ENCODE measurements at regions not wholly inside any gene's neighbourhood (a gene's known extent, or its start where the extent isn't known, plus 50 kb on each side); places are given as distances from the start of the nearest gene placed in this dataset.
"Not testable (repeated sequence)": the region's sequence is repeated elsewhere in the genome, so short reads cannot be mapped to it uniquely, and the experiment has no call there.

DNA sequence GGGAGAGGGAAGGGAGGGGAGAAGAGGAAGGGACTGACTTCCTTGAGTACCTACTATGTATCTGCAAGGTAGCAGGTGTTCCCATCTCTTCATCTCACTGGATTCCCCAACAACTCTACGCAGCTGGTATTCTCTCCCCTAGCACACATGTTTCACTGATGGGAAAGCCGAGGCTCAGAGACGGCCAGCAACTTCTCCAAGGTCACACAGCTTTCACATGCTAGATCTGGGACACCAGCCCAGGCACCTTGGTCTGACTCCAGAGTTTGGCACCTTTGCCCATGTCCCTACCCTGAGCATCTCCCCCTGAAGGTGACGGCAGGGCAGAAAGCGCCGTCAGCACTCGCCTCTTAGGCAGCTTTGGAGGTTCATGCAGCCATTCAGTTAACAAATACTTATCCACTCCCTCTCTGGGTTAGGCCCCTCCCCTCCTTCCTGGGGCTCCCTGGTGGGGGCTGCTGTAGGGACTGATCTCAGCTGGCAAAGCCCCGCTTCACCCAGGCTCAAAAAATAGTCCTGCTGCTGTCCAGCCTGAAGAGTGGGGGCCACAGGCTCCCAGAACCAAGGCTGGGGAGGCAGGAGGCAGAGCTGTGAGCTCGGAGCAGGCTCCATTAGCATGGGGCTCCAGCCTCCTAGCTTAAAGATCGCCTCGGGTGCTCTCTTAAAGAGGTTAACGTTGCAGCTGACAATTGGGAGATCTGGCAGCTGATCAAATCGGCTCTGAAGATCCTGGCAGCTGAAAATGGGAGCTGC, 79.4 kb downstream of the IGLL1 start:
- no peak for DNase-seq

DNA sequence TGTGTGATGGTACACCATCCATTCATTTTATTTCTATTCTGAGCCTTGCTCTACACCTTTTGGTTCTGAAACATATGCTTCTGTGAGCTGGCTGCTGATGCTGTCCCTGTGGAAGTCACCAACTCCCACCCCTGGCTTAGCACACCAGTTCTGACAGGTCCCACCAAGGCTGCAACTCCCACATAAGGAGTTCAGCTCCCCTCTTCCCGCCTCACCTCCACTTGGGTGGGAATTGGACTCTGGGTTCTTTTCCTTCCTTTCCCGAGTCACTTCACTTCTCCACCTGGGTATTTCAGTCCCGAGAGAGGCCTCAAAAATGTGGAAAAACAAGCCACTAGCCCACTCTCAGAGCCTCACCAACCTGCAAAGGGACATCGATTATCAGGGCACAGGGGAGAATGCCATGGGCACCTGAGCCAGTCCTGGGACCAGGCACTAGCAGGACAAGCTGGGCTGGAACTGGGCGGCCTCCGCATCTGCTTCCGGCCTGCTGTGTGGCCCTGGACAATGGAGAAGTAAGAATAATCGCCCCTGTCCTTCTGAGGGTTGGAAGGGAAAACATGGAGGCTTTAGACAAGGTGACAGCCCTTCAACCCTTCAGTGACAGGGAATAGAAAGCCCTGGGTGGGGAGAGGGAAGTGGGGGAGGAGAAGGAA, 80.1 kb downstream of the IGLL1 start:
- no peak for DNase-seq

DNA sequence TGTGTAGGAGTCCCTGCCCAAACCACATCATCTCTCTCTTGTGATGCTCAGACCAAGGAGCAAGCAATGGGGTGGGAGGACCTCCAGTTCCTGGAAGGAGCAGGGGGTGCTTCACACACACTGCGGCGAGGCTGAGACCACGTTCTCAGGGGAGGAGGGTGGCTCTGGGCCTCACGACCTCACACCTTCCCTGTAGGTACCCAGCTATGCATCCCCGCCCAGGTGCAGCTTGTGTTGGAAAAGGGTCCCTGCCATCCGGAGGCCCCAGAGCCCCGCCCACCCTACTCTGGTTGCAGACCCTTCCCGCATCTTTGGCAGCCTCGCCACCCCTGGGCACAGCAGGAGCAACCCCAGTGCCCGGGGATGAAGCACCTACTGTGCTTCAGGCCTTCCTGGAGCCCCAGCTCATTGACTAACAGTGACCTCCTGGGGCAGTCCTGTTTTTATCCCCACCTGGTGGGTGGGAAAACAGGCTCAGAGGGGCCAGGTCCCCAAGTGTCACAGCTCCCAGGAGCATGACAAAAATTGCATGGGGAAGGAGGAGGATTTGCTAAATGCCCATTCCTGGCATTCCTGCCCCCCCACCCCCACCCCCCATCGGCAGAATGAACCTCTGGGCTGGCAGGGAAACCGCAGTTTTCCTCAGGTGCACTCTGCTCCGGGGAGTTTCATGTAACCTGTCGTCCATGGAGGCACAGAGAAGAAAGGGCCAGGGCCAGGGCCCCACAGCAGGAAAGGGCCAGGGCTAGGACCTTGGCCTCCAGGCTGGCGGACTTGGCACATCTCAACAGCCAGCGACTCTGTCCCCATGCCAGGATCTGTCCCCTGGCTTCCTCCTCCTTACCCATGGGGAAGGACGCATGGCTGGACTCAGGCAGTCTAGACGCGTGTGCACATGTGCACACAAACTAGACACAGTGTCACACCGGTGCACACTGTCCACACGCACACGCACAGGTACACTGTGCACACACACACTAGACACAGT, 81.0 kb downstream of the IGLL1 start:
- DNase-seq, result no peak

DNA sequence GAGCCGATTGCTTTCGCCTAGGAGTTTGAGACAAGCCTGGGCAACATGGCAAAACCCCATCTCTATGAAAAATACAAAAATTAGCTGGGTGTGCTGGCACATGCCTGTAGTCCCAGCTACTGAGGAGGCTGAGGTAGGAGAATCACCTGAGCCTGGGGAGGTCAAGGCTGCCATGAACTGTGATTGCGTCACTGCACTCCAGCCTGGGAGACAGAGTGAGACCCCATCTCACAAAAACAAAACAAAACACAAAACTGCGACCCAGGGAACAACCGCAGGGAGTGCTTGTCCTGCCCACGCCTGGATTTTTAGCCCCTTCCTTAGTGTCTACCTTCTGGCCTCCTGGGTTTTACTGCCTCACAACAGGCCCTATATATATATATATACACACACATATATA, 82.2 kb downstream of the IGLL1 start:
- not testable (repeated sequence) for DNase-seq

DNA sequence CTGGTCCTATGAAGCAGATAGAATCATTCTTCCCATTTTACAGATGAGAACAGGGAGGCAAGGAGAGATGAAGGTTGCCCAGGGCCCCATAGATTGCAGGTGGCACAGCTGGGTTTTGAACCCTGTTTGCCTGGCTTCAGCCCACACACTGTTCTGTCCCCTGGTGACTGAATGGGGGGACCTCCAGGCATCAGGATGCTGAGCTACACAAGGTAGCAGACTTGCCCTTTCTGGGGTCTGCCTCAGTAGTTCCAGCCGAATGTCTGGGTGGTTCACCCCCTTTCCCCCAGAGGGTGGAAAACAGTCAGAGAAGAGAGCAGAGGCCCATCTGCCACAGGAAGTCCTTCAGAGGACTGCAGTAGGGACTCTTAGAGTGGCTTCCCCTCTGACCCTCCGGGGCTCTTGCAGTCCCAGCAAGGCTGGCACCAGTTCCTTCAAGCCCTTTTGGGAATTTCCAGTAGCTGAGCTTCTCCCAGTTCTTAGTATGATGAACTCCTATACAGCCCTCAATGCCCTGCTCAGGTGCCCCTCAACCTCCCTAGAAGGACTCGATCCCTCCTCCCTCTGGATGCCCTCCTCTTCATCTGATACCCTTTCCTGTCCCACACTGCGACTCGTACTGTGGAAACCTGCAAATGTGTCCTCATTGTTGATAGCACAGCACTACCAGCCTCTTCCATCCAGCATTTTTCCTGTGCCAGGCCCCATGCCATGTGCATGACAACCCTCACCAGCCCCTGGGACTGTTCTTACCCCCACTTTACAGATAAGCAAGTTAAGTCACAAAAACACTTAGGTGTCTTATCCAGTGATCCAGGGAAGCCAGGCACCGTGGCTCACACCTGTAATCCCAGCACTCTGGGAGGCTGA, 82.8 kb downstream of the IGLL1 start:
- no peak for DNase-seq

DNA sequence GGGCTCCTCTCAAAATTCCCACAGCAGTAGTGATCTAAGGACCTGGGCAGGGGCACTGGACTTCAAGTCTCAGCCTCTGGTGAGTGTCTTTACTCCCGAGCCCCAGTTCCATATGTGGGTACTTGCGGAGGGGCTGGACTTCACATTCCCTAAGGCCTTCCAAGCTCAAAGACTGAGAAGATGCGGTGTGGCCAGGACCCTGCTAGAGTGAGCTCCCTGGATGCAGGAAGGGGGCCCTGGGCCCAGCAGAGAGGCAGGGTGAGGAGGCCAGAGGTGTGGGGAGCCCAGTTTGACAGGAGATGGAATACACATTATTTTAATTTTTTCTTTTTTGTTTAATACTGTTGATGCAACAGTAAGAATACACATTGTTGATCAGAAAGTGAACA, 83.7 kb downstream of the IGLL1 start:
- DNase-seq, result no peak

DNA sequence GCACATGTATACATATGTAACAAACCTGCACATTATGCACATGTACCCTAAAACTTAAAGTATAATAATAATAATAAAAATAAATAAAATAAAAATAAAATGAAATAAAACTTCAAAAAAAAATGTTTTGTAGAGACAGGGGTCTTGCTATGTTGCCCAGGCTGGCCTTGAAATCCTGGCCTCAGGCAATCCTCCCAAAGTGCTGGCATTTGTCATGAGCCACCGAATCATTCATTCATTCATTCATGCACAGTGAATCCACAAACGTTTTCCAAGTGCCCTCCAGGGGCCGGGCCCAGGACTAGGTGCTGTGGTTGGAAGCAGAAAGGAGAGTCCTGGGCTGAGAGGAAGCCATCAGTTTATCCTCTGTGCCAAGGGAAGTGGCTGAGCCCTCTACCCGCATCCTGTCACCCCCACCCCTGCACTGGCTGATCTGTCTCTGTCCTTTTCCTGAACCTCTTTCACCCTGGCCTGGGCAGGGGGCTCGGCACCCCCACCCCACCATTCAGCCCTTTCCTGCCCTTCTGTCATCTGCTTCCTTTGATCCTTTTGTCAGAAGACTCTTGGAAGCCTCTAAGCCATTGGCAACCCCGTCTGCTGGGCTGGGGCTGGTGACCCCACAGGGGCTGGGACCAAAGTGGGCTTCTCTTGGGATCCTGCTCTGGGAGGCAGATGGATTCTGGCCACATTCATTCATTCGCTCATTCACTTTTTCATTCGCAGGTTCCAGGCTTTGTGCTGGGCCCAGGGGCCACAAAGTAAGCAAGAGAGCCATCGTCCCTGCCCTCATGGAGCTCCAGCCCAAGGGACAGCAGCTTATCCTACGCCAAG, 84.3 kb downstream of the IGLL1 start:
- no peak for DNase-seq

DNA sequence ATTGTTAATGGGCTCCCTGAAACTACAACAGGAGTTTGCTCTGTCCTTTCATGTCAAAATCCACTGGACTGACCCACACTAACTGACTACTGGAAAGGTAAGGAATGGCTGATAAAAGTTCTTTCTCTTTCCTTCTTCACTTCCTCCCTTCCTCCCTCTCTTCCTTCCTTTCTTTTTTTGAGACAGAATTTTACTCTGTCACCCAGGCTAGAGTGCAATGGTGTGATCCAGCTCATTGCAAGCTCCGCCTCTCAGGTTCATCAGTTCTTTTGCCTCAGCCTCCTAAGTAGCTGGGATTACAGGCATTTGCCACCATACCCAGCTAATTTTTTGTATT, 85.2 kb downstream of the IGLL1 start:
- DNase-seq, result no peak

DNA sequence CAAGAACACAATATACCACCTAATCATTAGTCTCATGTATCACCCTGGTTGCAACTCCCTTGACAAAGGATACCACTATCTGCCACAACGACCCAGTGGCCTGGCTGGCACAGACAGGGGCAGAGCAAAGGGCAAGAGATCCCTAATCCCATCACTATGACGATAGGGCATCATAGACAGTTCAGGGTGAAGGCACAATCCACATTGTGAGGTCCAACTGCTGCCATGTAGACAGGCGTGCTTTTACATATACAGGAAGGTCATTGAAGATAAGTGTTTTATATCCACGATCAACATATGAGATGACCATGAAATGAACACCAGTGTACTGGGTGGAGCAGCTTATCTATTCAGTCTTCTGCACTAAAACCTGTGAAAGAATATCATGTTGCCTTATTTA, 94.6 kb downstream of the IGLL1 start:
- no peak for DNase-seq

DNA sequence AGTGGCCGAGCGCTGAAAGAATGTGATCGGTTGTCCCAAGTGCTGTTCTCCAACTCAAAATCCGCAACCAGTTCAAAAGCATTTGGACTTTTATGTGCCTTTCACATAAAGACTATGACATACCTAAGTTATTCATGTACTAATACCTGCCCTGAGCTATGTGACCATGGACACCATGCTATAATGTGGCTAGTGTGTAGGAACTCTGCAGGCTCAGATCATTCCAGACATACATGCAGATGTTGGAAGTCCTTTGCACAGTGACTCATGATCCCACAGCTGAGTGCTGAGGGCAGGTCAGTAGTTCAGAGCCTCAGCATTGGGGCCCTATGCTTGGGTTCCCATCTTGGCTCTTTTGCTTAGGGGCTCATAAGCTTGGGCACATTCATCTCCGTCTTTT, 95.4 kb downstream of the IGLL1 start:
- no peak for DNase-seq

DNA sequence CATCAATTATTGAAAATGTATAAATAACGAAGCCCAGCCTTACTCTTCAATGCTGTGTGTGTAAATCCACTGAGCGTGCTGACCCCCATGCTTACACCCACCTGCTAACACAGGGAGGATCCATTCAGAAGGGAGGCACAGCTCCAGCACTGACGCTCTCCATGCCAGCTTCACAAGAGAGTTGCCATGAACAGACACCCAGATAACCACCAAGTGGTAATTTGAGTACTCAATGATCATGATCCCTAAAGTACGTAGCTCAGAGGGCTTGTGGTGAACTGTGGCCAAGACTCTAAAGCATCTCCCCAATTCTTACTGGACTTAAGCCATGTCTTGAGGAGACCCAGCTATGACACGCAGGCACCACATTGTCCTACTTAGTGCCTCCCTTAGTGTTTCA, 98.7 kb downstream of the IGLL1 start:
- DNase-seq, result no peak

DNA sequence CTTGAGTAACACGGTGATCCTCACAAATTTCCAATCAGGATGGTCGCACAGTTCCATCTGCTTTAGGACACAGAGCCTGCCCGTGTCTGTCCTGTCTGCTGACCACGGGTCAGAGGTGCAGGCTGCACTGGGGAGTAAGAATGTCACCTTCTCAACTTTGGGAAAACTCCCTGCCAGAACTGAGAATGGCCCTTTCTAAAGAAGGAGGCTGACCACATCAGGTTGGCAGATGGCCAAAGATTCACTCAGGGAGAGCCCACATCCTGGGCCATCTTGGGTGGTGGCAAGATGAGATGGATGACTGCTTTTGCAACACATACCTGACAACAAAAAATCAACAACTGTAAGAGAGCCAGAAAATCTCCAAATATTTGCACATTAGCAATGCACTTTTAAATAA, 101.9 kb downstream of the IGLL1 start:
- DNase-seq, result no peak

DNA sequence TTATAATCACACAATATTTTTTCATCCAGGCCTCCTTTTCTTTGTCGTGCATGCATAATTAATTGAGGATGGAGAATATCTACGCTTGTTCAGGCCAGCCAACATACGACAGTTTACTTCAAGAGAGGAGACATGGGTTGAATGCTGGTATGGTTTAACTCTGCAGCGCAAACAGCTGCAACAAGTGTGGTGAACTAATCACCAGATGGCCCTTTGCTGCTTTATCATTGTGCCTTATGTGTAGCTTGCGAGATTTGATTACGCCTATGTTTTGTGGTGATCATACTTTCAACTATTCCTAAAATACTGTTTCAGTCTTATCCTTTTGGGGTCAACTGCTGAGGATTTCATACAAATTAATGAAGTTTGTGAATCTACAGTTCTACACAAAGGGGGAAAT, 105.6 kb downstream of the IGLL1 start:
- DNase-seq, result not testable (repeated sequence)

DNA sequence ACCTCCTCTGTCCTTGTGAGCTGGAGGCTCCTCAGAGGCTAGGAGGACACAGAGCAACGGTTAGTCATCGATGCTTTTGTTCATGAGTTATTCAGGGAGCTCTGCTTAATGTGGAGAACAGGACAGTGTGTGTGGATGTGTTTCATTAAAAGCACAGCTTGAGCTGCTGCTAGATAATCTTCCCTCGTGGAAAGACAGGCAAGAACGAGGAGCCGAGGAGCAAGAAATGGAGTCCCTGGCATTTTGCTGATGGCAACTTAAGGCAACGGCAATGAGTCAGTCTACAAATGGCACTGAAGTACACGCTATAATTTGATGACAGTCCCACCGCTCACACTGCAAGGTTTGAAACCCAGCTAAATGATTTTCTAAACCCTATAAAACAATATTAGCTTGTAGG, 106.2 kb downstream of the IGLL1 start:
- no peak for DNase-seq

DNA sequence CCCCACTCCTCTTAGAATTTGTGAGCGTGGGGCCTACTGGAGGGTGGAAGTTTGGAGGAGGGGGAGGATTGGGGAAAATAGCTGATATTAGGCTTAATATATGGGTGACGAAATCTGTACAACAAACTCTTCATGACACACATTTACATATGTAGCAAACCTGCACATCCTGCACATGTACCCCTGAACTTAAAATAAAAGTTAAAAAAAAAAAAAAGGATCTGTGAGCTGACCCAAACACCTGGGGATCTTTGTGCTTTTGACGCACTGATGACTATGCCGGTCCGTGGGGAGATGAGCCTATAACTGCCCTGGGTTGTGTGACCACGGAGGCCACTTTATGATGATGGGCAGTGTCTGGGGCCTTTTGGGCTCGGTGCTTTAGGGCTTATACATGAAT, 107.7 kb downstream of the IGLL1 start:
- not testable (repeated sequence) for DNase-seq

DNA sequence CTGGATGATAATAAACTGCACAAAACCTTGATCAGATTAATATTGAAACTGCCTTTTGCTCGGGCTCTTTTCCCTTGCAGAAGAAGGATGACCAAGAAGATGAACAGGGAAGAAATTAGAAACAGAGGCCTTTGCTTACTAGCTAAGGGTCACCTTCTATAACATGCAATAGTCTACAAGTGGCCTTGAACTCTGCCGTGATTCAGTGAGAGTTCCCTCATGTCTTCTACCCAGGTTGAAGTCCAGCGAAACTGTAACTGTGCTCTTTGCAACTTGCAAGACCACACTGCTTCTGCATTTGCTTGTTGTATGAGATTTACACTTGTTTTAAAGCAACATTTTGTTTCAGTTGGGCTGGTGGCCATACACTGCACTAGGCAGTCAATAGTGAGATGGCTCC, 108.4 kb downstream of the IGLL1 start:
- DNase-seq, result no peak

DNA sequence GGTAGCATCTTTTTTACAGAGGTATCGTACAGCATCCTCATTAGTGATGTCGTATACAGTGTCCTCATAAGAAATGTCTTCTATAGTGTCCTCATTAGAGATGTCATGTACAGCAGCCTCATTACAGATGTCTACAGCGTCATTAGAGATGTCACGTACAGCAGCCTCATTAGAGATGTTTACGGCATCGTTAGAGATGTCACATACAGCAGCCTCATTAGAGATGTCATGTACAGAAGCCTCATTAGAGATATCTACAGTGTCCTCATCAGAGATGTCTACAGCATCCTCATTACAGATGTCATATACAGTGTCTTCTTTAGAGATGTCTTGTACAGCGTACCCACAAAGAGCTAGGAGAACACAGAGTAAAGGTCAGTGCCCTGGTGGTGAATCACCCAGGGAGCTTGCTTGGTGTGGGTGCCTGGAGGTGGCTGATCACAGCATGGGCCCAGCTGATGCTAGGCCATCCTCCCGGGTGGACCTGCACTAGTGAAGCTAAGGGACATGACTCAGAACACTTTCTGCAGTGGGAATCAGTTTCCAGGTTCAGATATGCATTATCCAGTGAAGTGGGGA, 109.2 kb downstream of the IGLL1 start:
- DNase-seq, result no peak

DNA sequence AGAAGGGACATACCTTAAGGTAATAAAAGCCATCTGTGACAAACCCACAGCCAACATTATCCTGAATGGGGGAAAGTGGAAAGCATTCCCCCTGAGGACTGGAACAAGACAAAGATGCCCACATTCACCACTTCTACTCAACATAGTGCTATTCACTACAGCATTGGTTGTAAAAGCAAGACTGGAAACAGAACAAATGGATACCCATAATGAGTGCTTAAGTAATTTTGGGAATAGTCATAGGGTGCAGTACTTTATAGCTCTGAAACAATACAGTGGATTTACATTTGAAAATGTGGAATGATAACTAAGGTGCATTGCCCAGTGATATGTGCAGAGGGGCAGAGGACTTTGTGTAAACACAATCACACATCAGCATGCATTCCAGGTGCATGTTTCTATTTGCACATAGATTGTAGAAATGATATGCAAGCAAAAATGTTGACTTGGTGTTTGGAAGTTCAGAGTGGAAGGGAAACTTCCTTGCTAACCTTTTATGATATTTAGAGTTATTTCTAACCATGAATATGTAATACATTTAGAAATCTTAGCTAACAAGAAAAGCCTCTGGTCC, 112.3 kb downstream of the IGLL1 start:
- DNase-seq, result no peak

DNA sequence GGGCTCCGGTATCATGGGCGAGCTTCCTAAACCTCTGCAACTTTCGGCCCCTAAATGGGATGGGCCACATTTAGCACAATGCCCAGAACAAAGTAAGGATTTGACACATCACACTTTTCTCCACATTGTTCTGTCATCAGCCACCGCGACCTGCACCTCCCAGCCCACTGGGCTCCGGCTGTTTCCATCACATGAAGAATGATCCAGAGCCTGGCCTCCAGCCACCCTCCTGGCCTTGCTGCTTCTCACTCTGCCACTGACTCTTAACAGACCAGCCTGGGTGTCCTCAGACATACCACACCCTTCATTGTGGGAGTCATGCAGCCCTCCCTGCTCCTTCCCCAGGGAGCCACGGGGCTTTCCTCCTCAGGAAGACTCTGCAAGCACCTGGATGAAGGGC, 113.7 kb downstream of the IGLL1 start:
- no peak for DNase-seq

DNA sequence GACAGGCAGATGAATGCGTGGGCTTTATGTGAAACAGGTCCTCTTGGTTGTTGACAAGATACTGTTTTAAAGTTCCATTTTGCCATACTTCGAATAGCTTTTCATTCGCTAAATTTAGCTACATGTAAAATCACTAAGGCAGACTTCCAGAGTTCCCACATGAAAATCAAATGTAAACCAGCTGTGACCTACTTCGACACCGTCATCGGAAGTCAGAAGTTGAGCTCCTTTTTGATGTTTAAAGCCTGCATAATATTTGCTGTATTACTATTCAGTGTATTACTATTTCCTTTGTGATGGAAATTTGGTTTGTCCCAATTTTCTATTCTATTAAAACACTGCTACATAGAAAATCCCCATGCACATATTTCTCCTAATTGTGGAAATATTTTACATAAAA, 115.3 kb downstream of the IGLL1 start:
- not testable (repeated sequence) for DNase-seq

DNA sequence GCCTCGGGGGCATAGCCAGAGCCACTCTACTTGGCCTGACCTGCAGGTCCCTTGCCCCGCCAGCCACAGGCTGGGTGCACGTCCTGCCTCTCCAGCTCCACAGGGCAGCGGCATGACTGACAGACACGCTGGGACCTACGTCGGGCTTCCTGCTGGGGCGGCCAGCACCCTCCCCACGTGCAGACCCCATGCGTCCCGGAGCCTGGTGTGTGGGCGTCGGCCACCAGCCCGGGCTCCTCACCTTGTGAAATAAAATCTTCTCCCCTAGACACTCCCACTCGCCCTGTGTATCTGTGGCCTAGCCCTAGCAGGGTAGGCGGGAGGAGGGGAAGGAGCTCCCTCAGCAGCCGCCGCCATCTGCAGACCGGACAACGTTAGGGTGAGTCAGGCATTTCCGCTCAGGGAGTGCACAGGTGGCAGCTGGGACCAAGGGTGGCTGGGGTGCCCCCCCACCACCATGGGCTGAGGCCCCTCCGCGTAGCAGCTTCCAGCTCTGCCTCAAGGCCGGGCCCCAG, 119.5 kb downstream of the IGLL1 start:
- not testable (repeated sequence) for DNase-seq
